NCI-H2107 treated with DMSO at 0.1 percent for 48 hours (cell line): ENCODE measurements at regions not wholly inside any gene's neighbourhood (a gene's known extent, or its start where the extent isn't known, plus 50 kb on each side); places are given as distances from the start of the nearest gene placed in this dataset.

Experiments
- DNase-seq: peaks from one replicate; lab custom pipeline; 2025; ENCODE audit not compliant: unreplicated experiment; lab: John Stamatoyannopoulos, UW

- DNase-seq, result no peak
Observed at GRCh38 chr17:70629902-70630301, 460.6 kb downstream of the KCNJ2 start.

GRCh38 chr17:70636517-70637133 lies 467.3 kb downstream of the KCNJ2 start:
- peak; percentile 50 for DNase-seq

- DNase-seq, result no peak
Observed at GRCh38 chr17:70642059-70642458, 472.7 kb downstream of the KCNJ2 start.

GRCh38 chr17:70644096-70644495 lies 474.8 kb downstream of the KCNJ2 start:
- no peak for DNase-seq

- DNase-seq, result no peak
Observed at GRCh38 chr17:70646673-70647072, 477.3 kb downstream of the KCNJ2 start.

GRCh38 chr17:70648166-70648565 lies 478.8 kb downstream of the KCNJ2 start:
- DNase-seq, result no peak

- DNase-seq, result no peak
Observed at GRCh38 chr17:70653850-70654249, 484.5 kb downstream of the KCNJ2 start.

- DNase-seq, result no peak
Observed at GRCh38 chr17:70654706-70655105, 485.4 kb downstream of the KCNJ2 start.

- DNase-seq, result no peak
Observed at GRCh38 chr17:70655176-70655958, 486.0 kb downstream of the KCNJ2 start.

- no peak for DNase-seq
Observed at GRCh38 chr17:70658317-70658716, 489.0 kb downstream of the KCNJ2 start.

GRCh38 chr17:70658840-70659239 lies 489.5 kb downstream of the KCNJ2 start:
- DNase-seq, result no peak

- DNase-seq, result peak; percentile 96
Observed at GRCh38 chr17:70661342-70662222, 492.2 kb downstream of the KCNJ2 start.

GRCh38 chr17:70668276-70668937 lies 499.1 kb downstream of the KCNJ2 start:
- no peak for DNase-seq

- DNase-seq, result no peak
Observed at GRCh38 chr17:70668938-70669778, 499.8 kb downstream of the KCNJ2 start.

- no peak for DNase-seq
Observed at GRCh38 chr17:70674061-70674460, 504.7 kb downstream of the KCNJ2 start.

- no peak for DNase-seq
Observed at GRCh38 chr17:70675070-70675590, 505.8 kb downstream of the KCNJ2 start.

GRCh38 chr17:70677783-70678647 lies 508.7 kb downstream of the KCNJ2 start:
- DNase-seq, result peak; percentile 81

GRCh38 chr17:70678889-70679288 lies 509.6 kb downstream of the KCNJ2 start:
- no peak for DNase-seq

- DNase-seq, result no peak
Observed at GRCh38 chr17:70683936-70684335, 514.6 kb downstream of the KCNJ2 start.
